Activated CD8-positive, alpha-beta memory T cell treated with anti-CD3 and anti-CD28 coated beads for 24 hours (primary cell): ENCODE measurements at regions not wholly inside any gene's neighbourhood (a gene's known extent, or its start where the extent isn't known, plus 50 kb on each side); places are given as distances from the start of the nearest gene placed in this dataset.
"Not testable (repeated sequence)": the region's sequence is repeated elsewhere in the genome, so short reads cannot be mapped to it uniquely, and the experiment has no call there.

Source experiments
- DNase-seq: peaks from one replicate; pipeline ENCODE4 v3.0.0-alpha.2; 2020

DNA sequence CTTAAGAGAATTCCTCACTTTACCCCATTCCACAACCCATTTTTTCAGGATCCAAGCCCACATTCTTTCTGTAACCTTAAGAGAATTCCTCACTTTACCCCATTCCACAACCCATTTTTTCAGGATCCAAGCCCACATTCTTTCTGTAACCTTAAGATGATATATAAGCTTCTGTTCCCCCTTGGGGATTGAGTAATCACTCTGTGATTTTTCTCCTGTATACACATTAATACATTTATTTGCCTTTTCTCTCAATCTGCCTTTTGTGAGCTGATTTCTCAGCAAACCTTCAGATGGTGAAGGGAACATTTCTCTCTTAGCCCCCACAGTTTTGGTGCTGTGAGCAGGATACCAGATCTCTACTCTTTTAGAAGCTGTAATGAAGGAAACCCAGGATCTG lies 494.1 kb downstream of the TMEM135 start:
- DNase-seq: not testable (repeated sequence)

DNA sequence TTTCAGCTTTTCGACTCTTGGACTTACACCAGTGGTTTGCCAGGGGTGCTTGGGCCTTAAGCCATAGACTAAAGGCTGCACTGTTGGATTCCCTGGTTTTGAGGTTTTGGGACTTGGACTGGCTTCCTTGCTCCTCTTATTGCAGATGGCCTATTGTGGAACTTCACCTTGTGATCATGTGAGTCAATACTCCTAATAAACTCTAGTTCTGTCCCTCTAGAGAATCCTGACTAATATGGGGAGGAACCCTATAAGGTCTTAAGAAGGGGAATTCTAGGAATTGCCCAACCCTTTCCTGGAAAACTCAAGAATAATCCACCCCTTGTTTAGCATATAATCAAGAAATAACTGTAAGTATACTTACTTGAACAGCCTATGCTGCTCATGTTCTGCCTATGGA lies 491.8 kb downstream of the TMEM135 start:
- DNase-seq: no peak

DNA sequence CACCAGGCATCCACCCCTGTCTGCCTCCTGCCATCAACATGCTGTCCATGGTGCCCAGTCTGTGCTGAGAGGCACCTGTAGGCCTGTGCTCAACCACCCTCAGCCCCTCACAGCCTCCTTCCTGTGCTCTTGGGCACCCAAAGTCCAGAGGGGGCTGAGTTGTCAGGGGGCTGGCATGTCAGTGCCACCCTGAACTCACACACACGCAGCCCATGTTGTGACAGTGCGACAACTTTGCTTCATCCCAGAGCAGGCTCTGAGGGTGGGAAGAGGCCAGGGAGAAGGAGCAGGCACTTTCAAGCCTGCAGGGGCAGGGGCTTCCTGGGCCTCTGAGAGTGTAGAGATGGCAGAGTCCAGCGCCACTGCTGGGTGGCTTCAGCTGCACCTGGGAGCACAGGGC lies 491.0 kb downstream of the TMEM135 start:
- no peak for DNase-seq

DNA sequence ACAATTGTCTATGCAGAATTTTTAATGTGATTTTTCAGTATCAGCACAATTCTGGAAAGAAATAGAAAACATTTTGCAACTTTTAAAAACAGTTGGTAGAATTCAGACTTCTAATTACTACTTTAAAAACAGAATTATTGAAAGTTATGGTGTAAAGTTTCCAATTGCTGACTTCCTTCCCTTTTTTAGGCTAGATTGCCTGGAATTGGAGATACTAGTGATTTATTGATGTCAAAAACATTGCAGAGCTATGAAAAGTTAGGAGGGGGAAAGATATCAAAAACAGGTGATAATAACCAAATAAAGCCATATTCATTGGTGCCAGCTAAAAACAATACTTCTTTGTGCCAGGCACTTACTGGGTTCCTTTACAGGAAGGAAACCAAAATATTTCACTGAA lies 485.5 kb downstream of the TMEM135 start:
- DNase-seq: no peak

DNA sequence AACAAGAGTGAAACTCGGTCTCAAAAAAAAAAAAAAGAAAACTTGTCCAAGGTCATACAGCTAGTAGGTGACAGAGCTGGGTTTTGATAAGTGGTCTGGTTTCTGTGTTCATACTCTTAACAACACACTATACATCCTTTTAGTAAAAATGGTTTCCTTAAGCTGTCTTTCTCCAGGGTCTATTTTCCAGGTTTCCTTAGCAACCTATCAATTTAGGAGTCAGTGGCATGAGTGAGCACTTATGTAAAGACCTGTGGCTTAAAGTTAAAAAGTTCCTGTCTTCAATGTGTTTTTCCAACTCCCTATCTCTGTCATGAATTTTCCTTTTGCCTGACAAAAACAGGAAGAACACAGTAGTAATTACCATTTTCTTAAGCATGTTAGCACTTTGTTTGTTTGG lies 480.5 kb downstream of the TMEM135 start:
- no peak for DNase-seq

DNA sequence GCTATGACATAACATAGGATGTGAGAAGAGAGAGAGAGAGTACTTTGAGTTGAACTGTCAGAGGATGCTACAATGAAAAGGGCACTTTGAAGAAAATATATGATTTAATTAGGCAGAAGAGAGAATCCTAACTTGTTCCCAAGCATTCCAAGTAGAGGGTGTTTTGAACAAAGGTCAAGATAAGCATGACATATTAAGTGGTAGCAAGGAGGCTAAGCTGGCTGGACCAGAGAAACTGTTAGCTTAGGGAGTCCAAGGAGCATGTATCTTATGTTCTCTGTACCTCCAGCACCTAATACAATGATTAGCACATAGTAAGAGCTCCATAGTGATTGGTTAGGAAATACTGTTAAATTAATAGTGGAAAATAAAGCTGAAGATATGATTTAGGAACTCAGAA lies 479.6 kb downstream of the TMEM135 start:
- DNase-seq: no peak

DNA sequence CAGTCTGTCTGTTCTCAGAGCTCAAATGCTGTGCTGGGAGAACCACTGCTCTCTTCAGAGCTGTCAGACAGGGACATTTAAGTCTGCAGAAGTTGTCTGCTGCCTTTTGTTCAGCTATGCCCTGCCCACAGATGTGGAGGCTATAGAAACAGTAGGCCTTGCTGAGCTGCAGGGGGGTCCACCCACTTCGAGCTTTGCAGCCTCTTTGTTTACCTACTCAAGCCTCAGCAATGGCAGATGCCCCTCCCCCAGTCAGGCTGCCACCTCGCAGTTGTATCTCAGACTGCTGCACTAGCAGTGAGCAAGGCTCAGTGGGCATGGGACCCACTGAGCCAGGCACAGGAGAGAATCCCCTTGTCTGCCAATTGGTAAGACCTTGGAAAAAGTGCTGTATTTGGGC lies 470.0 kb downstream of the TMEM135 start:
- DNase-seq: not testable (repeated sequence)

DNA sequence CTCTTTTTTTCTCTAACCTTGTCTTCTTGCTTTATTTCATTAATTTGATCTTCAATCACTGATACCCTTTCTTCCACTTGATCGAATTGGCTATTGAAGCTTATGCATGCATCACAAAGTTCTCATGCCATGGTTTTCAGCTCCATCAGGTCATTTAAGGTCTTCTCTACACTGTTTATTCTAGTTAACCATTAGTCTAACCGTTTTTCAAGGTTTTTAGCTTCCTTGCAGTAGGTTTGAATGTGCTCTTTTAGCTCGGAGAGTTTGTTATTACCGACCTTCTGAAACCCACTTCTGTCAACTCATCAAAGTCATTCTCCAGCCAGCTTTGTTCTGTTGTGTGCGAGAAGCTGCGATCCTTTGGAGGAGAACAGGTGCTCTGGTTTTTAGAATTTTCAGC lies 469.2 kb downstream of the TMEM135 start:
- not testable (repeated sequence) for DNase-seq

DNA sequence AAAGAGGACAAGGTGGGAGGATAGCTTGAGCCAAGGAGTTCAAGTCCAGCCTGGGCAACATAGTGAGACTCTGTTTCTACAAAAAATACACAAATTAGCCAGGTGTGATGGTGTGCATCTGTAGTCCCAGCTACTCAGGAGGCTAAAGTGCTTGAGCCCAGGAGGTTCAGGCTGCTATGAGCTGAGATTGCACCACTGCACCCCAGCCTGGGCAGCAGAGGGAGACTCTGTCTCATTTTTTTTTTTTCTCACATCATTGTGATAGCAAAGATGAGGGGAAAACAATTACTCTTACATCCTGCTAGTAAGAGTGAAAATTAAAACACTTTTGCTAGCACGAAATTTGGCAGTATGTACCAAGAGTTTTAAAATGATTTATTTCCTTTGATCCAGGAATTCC lies 463.7 kb downstream of the TMEM135 start:
- DNase-seq: no peak

DNA sequence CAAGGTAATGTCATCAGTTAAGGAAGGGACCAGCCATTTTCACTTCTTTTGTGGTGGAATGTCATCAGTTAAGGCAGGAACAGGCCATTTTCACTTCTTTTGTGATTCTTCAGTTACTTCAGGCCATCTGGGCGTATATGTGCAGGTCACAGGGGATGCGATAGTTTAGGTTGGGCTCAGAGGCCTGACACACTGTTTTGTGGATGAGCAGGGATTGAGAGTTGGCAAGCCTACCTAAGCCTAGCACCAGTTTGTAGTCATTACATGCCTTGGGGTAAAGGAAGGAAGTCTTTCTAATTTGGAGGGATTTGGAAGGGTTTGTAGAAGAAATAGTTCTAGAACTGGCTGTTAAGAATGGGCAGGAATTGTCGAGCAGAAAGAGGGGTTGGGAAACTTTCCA lies 457.2 kb downstream of the TMEM135 start:
- DNase-seq: not testable (repeated sequence)

DNA sequence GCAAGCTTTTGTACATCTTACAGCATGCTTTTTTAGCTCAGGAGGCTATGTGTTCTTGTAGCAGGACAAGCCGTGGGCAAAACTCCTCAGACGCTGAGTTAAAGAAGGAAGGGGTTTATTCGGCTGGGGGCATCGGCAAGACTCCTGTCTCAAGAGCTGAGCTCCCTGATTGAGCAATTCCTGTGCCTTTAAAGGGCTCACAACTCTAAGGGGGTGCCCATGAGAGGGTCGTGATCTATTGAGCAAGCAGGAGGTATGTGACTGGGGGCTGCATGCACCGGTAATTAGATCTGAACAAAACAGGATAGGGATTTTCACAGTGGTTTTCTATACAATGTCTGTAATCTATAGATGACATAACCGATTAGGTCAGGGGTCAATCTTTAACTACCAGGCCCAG lies 456.3 kb downstream of the TMEM135 start:
- DNase-seq: not testable (repeated sequence)

DNA sequence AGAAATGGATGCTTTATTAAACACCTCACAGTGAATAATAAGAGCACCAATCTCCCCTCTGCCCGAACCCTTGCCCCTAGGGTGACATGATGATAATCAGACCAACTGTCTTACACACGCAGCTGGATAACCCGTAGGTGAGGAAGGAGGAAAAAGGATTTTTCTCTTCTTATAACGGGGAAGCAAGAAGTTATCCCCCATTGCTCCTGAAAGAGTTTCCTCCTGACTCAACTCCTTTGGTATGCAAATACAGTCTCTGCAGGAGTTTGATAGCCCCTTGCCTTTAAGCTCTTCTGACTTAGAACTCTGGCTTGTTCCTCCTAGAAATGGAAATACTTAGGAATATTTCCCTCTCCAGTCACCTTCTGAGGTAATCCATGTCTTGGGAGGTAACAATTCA lies 455.8 kb downstream of the TMEM135 start:
- DNase-seq: no peak

DNA sequence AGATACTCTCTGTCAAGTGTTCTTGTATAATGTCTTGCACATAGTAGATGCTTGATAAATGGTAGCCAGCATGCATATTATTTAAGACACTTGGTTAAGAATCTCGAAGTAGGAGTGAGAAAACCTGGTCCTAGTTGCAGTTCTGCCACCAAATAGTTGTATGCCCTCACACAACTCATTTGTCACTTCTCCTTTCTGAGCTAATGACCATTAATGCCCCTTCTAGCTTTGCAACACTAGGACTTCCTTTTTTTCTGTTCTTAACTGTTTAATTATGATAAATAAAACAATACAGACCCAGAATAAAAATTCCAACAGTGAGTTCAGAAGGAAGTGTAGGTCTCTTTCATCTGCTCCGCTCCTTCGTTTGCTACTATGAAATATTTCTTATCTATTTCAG lies 453.6 kb downstream of the TMEM135 start:
- no peak for DNase-seq

DNA sequence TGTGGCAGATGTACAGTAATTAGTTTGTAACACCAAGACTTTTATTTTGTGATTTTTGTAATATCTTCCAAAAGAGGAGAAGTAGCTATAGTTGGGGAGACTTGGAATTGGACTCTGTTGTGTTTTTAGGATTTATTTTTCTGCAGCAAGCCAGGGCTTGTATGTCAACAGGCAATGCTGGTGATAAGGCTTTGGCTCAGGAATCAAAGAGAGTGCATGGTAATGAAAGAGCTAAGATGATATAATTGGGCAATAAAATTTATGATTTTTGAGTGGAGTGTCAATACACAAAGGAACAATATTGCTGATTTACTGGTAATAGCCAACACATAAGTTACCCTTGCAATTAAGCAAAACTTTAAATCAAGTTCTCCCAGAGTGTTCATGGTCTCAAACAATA lies 452.9 kb downstream of the TMEM135 start:
- DNase-seq: no peak

DNA sequence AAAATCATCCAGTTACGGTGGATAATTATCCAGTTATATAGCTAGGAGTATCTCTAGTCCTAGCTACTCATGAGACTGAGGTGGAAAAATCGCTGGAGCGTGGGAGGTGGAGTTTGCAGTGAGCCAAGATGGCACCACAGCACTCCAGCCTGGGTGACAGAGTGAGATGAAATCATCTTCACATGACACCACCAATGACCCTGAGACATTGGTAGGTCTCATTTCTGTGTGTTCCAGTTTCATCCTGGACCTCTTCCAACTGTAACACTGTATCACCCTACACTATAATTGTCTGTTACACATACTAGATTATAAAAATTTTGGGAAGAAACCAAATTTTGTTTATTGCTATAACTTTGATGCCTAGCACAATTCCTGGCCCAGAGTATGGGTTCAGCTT lies 446.8 kb downstream of the TMEM135 start:
- DNase-seq: no peak

DNA sequence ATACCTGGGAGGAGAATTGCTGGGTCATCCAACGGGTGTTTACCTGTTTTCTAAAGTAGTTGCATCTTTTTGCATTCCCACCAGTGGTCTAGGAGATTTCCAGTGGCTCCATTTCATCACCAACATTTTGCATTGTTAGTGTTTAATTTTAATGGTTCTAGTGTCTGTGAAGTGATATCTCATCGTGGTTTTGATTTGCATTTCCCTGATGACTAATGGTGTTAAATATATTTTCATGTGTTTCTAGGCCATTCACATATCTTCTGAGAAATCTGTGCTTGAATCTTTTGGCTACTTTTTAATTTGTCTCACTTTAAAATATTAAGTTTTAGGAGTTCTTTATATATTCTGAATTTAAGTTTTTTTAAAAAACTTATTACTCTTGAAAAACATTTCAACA lies 439.6 kb downstream of the TMEM135 start:
- no peak for DNase-seq

DNA sequence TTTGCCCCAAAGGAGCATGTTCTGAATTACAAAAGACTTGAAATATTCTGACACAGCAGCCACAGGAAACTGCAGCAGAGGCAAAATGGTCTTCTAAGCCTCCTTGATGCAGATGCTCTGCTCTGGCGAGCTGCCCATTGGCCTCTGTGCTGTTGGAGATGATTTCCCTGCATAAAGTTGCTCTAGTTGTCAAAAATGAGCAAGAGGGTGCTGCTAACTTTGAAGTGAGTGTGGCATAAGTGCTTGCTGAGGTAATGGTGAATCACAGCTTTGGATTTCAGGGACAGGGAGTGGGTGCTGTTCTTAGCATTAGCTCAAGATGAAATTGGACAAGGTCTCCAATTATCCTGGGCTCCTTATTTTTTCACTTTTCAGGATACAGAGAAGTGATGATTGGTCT lies 435.4 kb downstream of the TMEM135 start:
- no peak for DNase-seq

DNA sequence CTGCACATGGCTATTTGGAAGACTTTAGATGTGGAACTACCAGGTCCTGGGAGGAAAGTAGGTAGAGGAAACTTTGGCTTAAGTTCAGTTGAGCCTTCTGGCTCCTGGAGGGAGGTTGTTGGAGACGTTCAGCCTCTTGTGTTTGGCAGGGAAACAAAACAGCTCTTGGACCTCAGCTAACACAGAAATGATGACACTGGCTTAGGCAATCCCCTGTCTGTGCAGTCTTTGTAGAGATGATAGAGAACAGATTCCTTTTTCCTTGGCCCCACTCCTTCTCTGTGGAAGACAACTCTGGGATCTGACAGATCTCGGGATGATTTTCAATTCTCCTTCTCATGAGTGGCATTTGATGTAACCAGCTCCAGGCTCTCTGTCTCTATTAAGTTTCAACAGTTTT lies 428.5 kb downstream of the TMEM135 start:
- no peak for DNase-seq

DNA sequence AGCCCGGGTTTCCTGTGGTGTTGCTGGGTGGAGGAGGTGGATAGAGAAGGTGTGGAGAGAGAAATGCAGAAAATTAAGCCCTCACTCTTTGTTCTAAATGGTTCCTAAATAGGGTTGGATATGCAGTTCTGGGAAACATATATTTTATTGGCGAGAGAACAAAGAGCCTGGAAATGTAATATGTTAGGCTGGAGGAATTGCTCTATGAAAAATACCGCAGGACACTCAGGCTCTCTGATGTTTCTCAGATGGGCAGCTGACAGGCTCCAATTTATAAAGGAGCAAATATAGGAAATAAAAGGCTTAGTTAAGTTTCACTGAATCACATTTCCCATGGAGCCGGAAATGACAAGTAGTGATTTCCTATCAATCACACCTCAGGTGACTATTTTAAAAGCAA lies 428.0 kb downstream of the TMEM135 start:
- no peak for DNase-seq

DNA sequence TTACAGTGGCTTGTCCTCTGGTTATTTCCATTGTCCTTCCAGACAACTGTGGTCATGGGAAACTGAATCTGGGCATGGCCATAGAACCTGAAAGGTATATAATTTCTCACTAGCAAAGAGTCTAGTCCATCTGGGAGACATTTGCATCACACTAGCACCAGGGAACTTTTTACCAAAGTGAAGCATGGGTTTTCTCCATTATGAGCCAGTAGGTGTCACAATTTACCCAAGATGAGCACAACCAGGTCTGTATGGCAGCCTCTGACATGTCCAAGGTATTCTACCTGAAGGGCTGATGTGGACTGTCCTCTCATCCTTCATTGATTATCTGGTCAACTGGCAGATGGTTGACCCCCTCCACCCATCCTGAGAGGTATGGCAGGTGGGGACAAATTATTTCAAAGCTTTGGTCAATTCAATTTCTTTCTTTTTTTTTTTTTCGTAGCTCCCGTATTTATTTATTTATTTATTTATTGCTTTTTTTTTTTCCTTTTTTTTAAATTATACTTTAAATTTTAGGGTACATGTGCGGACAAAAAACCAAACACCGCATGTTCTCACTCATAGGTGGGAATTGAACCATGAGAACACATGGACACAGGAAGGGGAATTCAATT lies 425.9 kb downstream of the TMEM135 start:
- DNase-seq: no peak

DNA sequence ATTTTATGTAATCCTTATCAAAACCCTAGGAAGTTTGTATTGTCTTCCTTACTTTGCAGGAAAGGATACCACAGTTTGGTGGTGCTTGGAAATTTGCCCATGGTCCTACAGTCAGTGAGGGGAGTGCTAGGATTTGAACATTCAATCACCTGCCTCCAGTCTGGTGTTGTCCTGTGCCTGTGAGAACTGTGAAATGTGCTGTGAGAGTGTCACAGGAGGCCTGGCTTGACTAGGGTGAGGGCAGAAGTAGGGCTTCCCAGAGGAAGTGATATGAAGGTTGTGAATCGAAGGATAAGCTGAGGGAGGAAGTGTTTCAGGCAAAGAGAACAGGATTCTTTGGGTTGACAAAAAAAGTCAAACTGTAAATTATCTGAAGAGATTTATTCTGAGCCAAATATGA lies 424.4 kb downstream of the TMEM135 start:
- no peak for DNase-seq

DNA sequence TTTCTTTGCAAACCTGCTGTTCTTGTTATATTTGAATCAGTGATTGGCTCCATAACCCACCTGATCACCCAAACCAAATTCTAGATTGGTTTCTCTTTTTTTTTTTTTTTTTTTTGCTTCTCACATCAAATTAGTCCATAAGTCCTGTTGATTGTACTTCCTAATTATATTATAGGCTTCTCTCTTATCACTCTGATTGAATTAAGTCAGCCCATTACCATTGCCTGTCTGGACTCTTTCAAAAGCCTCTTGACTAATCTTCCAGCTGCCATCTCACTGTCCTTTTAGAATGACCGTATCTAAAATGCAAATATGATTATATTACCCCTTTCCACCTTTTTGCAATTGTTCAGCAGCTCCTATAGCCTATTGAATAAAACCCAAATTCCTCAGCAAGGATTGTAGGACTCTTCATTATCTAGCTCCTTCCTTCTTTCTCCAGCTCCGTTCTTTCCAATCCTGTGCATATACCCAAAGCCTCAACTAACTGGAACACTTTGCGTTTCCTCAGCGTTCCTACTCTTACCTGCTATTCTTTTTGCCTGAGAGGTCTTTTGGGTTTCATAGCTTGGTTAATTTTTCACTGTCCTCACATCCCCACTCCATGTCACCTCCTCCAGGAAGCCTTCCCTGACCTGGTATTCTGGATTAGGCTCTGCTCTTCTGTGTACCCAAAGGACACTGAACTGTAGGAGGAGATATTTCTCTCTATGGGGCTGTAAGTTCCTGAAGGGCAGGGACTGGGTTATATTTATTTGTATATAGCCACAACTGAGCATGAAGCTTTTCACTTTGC lies 423.3 kb downstream of the TMEM135 start:
- no peak for DNase-seq

DNA sequence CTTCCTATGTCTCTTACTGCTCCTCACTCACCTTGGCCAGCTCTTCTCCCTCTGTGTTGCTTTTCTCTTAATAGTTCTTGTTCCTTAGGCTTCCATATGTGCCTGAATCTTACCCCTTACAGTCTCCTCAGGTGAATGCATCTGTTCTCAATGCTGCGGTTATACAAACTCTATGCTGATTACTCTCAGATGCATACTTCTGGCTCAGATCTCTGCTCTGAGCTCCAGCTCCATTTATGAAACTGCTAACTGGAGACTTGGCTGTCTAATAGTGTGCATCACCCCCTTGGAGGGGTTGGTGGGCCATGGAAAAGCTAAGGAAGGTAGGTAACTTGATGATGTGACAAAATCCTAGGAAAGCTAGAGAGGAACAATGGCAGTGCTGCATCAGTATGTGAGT lies 422.5 kb downstream of the TMEM135 start:
- DNase-seq: no peak

DNA sequence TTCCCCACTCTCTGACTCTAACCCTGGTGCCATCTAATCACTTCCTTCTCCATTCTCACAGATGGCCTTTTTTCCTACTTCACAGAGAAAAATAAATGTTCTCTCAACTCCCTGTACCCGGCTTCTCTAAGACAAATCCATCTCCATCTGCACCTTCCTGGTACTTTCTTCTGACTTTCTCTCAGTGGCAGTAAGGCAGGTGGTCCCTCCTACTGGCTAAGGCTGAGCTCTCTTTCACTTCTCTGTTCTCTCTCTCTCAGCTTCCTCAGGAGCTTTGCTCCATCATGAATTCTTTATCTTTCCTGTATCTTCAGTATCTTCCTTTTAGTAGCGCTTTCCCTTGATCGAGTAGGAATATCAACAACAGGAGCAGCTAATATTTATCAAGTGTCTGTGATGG lies 421.6 kb downstream of the TMEM135 start:
- no peak for DNase-seq

DNA sequence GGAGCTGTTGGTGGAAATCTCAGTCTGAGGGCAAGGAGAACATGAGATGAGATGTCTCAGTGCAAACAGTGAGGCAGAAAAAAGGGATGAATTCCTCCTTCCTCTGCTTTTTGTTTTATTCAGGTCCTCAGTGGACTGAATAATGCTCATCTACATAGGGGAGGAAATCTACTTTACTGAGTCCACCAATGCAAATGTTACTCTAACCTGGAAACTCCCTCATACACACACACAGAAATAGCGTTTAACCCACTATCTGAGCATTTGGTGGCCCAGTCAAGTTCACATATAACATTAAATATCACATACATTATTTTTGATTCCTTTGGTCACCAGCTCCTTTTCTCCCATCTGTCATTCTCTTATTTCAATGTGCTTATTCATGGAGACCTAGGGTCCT lies 418.8 kb downstream of the TMEM135 start:
- no peak for DNase-seq
